ENCODE measurements at regions not wholly inside any gene's neighbourhood (a gene's known extent, or its start where the extent isn't known, plus 50 kb on each side); places are given as distances from the start of the nearest gene placed in this dataset.
"Not testable (repeated sequence)": the region's sequence is repeated elsewhere in the genome, so short reads cannot be mapped to it uniquely, and the experiment has no call there.

- POLR2A ChIA-PET, result no interaction called here
These were observed 105.3 kb upstream of the KCTD7 start for GRCh38 chr7:66523409-66523808.

GRCh38 chr7:66524738-66525137 lies 103.9 kb upstream of the KCTD7 start:
- ChIA-PET CTCF (no interaction called here), POLR2A (no interaction called here)

More at GRCh38 chr7:66523409-66523808, 105.3 kb upstream of the KCTD7 start:
- CTCF ChIA-PET, result interaction anchor here (1.4 kb wide), 1 partner anchor 14 kb away, joined by 3 read pairs; no protein-coding TSS in a partner anchor

- CTCF ChIA-PET, result not testable (repeated sequence)
- POLR2A ChIA-PET, result interaction anchor here (0.5 kb wide), 1 partner anchor 11 kb away, joined by 3 read pairs; no protein-coding TSS in a partner anchor
These were observed 101.9 kb upstream of the KCTD7 start for GRCh38 chr7:66526782-66527181.

- CTCF ChIA-PET, result interaction anchor here (0.7 kb wide), 1 partner anchor 205 kb away, joined by 3 read pairs; no protein-coding TSS in a partner anchor
- POLR2A ChIA-PET, result no interaction called here
These were observed 100.0 kb upstream of the KCTD7 start for GRCh38 chr7:66528652-66529051.

GRCh38 chr7:66529883-66530610 lies 98.6 kb upstream of the KCTD7 start:
- ChIA-PET POLR2A (interaction anchor here (0.5 kb wide), 1 partner anchor 32 kb away, joined by 5 read pairs; no protein-coding TSS in a partner anchor), CTCF (no interaction called here)

- ChIA-PET POLR2A (no interaction called here), CTCF (no interaction called here)
These were observed 93.0 kb upstream of the KCTD7 start for GRCh38 chr7:66535414-66536329.

GRCh38 chr7:66537380-66537779 lies 91.3 kb upstream of the KCTD7 start:
- CTCF ChIA-PET, result interaction anchor here (0.9 kb wide), 1 partner anchor 15 kb away, joined by 3 read pairs; no protein-coding TSS in a partner anchor
- POLR2A ChIA-PET, result no interaction called here

GRCh38 chr7:66537876-66538275 lies 90.8 kb upstream of the KCTD7 start:
- POLR2A ChIA-PET, result interaction anchor here (0.7 kb wide), 1 partner anchor 11 kb away, joined by 3 read pairs; no protein-coding TSS in a partner anchor
- CTCF ChIA-PET, result interaction anchor here (0.6 to 0.9 kb wide), 2 partner anchors 15 to 199 kb away, joined by 3 read pairs; no protein-coding TSS in a partner anchor

- ChIA-PET POLR2A (no interaction called here), CTCF (interaction anchor here (0.6 kb wide), 1 partner anchor 597 kb away, joined by 3 read pairs; no protein-coding TSS in a partner anchor)
These were observed 89.4 kb upstream of the KCTD7 start for GRCh38 chr7:66539264-66539623.

- CTCF ChIA-PET, result no interaction called here
- POLR2A ChIA-PET, result no interaction called here
These were observed 88.7 kb upstream of the KCTD7 start for GRCh38 chr7:66539902-66540375.

GRCh38 chr7:66542049-66542448 lies 86.6 kb upstream of the KCTD7 start:
- ChIA-PET CTCF (no interaction called here), POLR2A (no interaction called here)

GRCh38 chr7:66542528-66543269 lies 86.0 kb upstream of the KCTD7 start:
- POLR2A ChIA-PET, result no interaction called here
- CTCF ChIA-PET, result no interaction called here

- ChIA-PET POLR2A (no interaction called here), CTCF (interaction anchor here (0.8 kb wide), 1 partner anchor 9 kb away, joined by 3 read pairs; no protein-coding TSS in a partner anchor)
These were observed 79.2 kb upstream of the KCTD7 start for GRCh38 chr7:66549466-66549865.

- ChIA-PET CTCF (no interaction called here), POLR2A (no interaction called here)
These were observed 75.7 kb upstream of the KCTD7 start for GRCh38 chr7:66553001-66553400.

GRCh38 chr7:66553675-66554074 lies 75.0 kb upstream of the KCTD7 start:
- POLR2A ChIA-PET, CTCF ChIA-PET: not testable (repeated sequence)

- CTCF ChIA-PET, result interaction anchor here (0.6 kb wide), 1 partner anchor 235 kb away, joined by 3 read pairs; no protein-coding TSS in a partner anchor
- POLR2A ChIA-PET, result not testable (repeated sequence)
These were observed 74.4 kb upstream of the KCTD7 start for GRCh38 chr7:66554291-66554690.

GRCh38 chr7:66554842-66555430 lies 73.7 kb upstream of the KCTD7 start:
- POLR2A ChIA-PET, result not testable (repeated sequence)
- CTCF ChIA-PET, result interaction anchor here (0.6 to 1.0 kb wide), 2 partner anchors 77 to 234 kb away, joined by 3 to 5 read pairs; no protein-coding TSS in a partner anchor

- ChIA-PET POLR2A (no interaction called here), CTCF (no interaction called here)
These were observed 72.5 kb upstream of the KCTD7 start for GRCh38 chr7:66556177-66556548.

GRCh38 chr7:66556549-66557213 lies 72.0 kb upstream of the KCTD7 start:
- ChIA-PET POLR2A (no interaction called here), CTCF (interaction anchor here (0.9 to 1.2 kb wide), 2 partner anchors 20 to 43 kb away, joined by 3 read pairs; no protein-coding TSS in a partner anchor)
